Stomach (tissue), 4 donors: ENCODE measurements at regions not wholly inside any gene's neighbourhood (a gene's known extent, or its start where the extent isn't known, plus 50 kb on each side); places are given as distances from the start of the nearest gene placed in this dataset.

Source experiments
- CTCF ChIP-seq, 7 experiments: fragments of 450-650 bp in 4 of 7; fragments of 200-600 bp in 3 of 7; sonication (generic) in 3 of 7; IDR thresholded peaks; one replicate each; pipeline ENCODE4 v1.5.1; 2016 to 2019; ENCODE audit warnings: antibody characterized with exemption in 7 of 7, control low read depth in 2 of 7, mild to moderate bottlenecking in 1 of 7
- POLR2AphosphoS5 ChIP-seq, 3 donors: sonication (generic); formaldehyde crosslinking; IDR thresholded peaks; one replicate each; pipeline ENCODE4 v1.6.1; 2016; ENCODE audit warnings: antibody characterized with exemption in 3 of 3

- TF ChIP-seq CTCF (IDR thresholded peaks at IDR 0.05) (no peak), POLR2AphosphoS5 (IDR thresholded peaks at IDR 0.05) (no peak)
Measured at GRCh38 chr13:44184740-44185139, 188.9 kb upstream of the SERP2 start.
